GM15510 (cell line): ENCODE measurements at regions not wholly inside any gene's neighbourhood (a gene's known extent, or its start where the extent isn't known, plus 50 kb on each side); places are given as distances from the start of the nearest gene placed in this dataset.

Experiments
- POLR2A ChIP-seq: IDR thresholded peaks from 3 replicates; pipeline ENCODE4 v1.6.1; 2011; ENCODE audit warnings: borderline replicate concordance; ENCODE audit not compliant: insufficient read length; ENCODE audit errors: extremely low read depth

- no peak for TF ChIP-seq POLR2A
These were observed 504.9 kb upstream of the MARCKS start for GRCh38 chr6:113352029-113352801.

GRCh38 chr6:113352831-113353230 is 504.3 kb upstream of the MARCKS start:
- no peak for TF ChIP-seq POLR2A

- TF ChIP-seq POLR2A: no peak
These were observed 503.8 kb upstream of the MARCKS start for GRCh38 chr6:113353392-113353791.

- TF ChIP-seq POLR2A: no peak
These were observed 502.8 kb upstream of the MARCKS start for GRCh38 chr6:113354204-113354895.

- no peak for TF ChIP-seq POLR2A
These were observed 501.0 kb upstream of the MARCKS start for GRCh38 chr6:113356139-113356538.

GRCh38 chr6:113357041-113357440 is 500.1 kb upstream of the MARCKS start:
- TF ChIP-seq POLR2A: no peak

GRCh38 chr6:113358063-113358583 is 499.0 kb upstream of the MARCKS start:
- no peak for TF ChIP-seq POLR2A

GRCh38 chr6:113359155-113360140 is 497.7 kb upstream of the MARCKS start:
- no peak for TF ChIP-seq POLR2A

GRCh38 chr6:113361014-113361645 is 496.0 kb upstream of the MARCKS start:
- TF ChIP-seq POLR2A: no peak

GRCh38 chr6:113362301-113363047 is 494.7 kb upstream of the MARCKS start:
- no peak for TF ChIP-seq POLR2A

- TF ChIP-seq POLR2A: no peak
These were observed 493.9 kb upstream of the MARCKS start for GRCh38 chr6:113363048-113363798.

- no peak for TF ChIP-seq POLR2A
These were observed 493.3 kb upstream of the MARCKS start for GRCh38 chr6:113363866-113364265.

GRCh38 chr6:113364766-113365165 is 492.4 kb upstream of the MARCKS start:
- no peak for TF ChIP-seq POLR2A

GRCh38 chr6:113365191-113365590 is 492.0 kb upstream of the MARCKS start:
- TF ChIP-seq POLR2A: no peak

- no peak for TF ChIP-seq POLR2A
These were observed 490.6 kb upstream of the MARCKS start for GRCh38 chr6:113366505-113366904.
